ENCODE measurements at regions not wholly inside any gene's neighbourhood (a gene's known extent, or its start where the extent isn't known, plus 50 kb on each side); places are given as distances from the start of the nearest gene placed in this dataset.

- no peak overlapping the region for H4K5ac ChIP-seq (ENCODE audit: low read depth, low read length)
- H3K4me3 ChIP-seq (ENCODE audit: insufficient read depth, low read depth, low read length), result no peak overlapping the region
- ATAC-seq (ENCODE audit: low read depth) (no peak), DNase-seq (no peak)
- H3K9me1 ChIP-seq (ENCODE audit: insufficient read depth, low read length), result no peaks in the 10 kb centered on the region
- H3K36me3 ChIP-seq (ENCODE audit: control insufficient read depth, insufficient read depth, low read length), result no peaks in the 10 kb centered on the region
- H3K27me3 ChIP-seq (ENCODE audit: control insufficient read depth, insufficient read depth, low read length), result no peaks in the 10 kb centered on the region
- H4K8ac ChIP-seq (ENCODE audit: low read depth in 2 of 2, low read length in 2 of 2), result no peak overlapping the region
- in situ Hi-C loops (cut with MboI; ENCODE audit: low sequenced_read_pairs) (no loop called here), intact Hi-C loops (cut with micrococcal nuclease) (no loop called here), dilution Hi-C loops (cut with HindIII; ENCODE audit: low sequenced_read_pairs, unreplicated experiment) (no loop called here)
- no peak overlapping the region for H3K23ac ChIP-seq (ENCODE audit: low read depth, low read length)
- ChIA-PET POLR2A (ENCODE audit: unreplicated experiment) (no interaction called here), CTCF (no interaction called here)
- no peaks in the 10 kb centered on the region for H4K20me1 ChIP-seq (ENCODE audit: insufficient read depth, low read length)
- no peak overlapping the region for H2AFZ ChIP-seq (replicated peaks; ENCODE audit: low read length, poor library complexity)
- no peak overlapping the region for H3K18ac ChIP-seq (ENCODE audit: low read depth, low read length)
- no peak overlapping the region for H3K4me2 ChIP-seq (ENCODE audit: low read depth, low read length)
- no peaks in the 10 kb centered on the region for H3K4me1 ChIP-seq (ENCODE audit: control insufficient read depth, insufficient read depth, low read length)
- H2AK9ac ChIP-seq (replicated peaks; ENCODE audit: low read depth, low read length, poor library complexity), result no peak overlapping the region
- no peak overlapping the region for H2BK5ac ChIP-seq (ENCODE audit: low read depth, low read length, poor library complexity, severe bottlenecking)
- WGBS, 2 experiments (ENCODE audit: extremely low coverage in 2 of 2, insufficient read length in 1 of 2), result no CpG with 5 or more reads among the region's 2 CpGs
- peaks cover 2% of the 10 kb centered on the region for H3K9me3 ChIP-seq (ENCODE audit: control insufficient read depth, insufficient read depth, low read length)
- no peak overlapping the region for H2BK120ac ChIP-seq (ENCODE audit: low read depth, low read length)
- H3K79me1 ChIP-seq (ENCODE audit: low read depth in 1 of 2, low read length in 2 of 2), result no peaks in the 10 kb centered on the region
- H3K14ac ChIP-seq (replicated peaks; ENCODE audit: low read depth, low read length), result no peak overlapping the region
- no peak overlapping the region for H4K91ac ChIP-seq (ENCODE audit: insufficient read depth, low read depth, low read length)
- no peak overlapping the region for H2BK20ac ChIP-seq (ENCODE audit: low read depth, low read length)
- no peak for TF ChIP-seq MXI1 (IDR thresholded peaks at IDR 0.05; ENCODE audit: borderline replicate concordance, low read depth, low read length)
- no peak for TF ChIP-seq SMC3 (IDR thresholded peaks at IDR 0.05; ENCODE audit: low read depth, low read length)
- no peak for TF ChIP-seq CEBPB (IDR thresholded peaks at IDR 0.05; ENCODE audit: low read depth, low read length)
- no peak for TF ChIP-seq BHLHE40 (IDR thresholded peaks at IDR 0.05; ENCODE audit: low read depth, low read length)
- TF ChIP-seq RAD21 (IDR thresholded peaks at IDR 0.05; ENCODE audit: low read length), result no peak
- no peak for TF ChIP-seq CHD1 (IDR thresholded peaks at IDR 0.05; ENCODE audit: low read depth, low read length)
- no peak for TF ChIP-seq CTCF (conservative IDR thresholded peaks at IDR 0.05; ENCODE audit: low read depth, low read length)
- TF ChIP-seq USF2 (IDR thresholded peaks at IDR 0.05; ENCODE audit: low read depth, low read length), result no peak
- TF ChIP-seq MAZ (IDR thresholded peaks at IDR 0.05; ENCODE audit: borderline replicate concordance, low read depth, low read length), result no peak
- no peak for TF ChIP-seq RFX5 (IDR thresholded peaks at IDR 0.05; ENCODE audit: low read depth, low read length)
- TF ChIP-seq RCOR1 (IDR thresholded peaks at IDR 0.05; ENCODE audit: insufficient replicate concordance, low read length), result no peak
- no peak for TF ChIP-seq MAFK (IDR thresholded peaks at IDR 0.05; ENCODE audit: low read depth, low read length)
- no peak overlapping the region for H2BK15ac ChIP-seq (ENCODE audit: low read depth, low read length)
- no peak overlapping the region for H3K56ac ChIP-seq (ENCODE audit: extremely low read depth, insufficient read depth, low read length)
- no TSS peak for BruUV-seq (replicated peaks)
- H3K9ac ChIP-seq (ENCODE audit: low read depth, low read length), result no peak overlapping the region
- H3K4ac ChIP-seq (ENCODE audit: low read depth, low read length), result no peak overlapping the region
- H3K27ac ChIP-seq (ENCODE audit: insufficient read depth, low read length), result no peak overlapping the region
- H2AK5ac ChIP-seq (ENCODE audit: low read depth, low read length), result no peak overlapping the region
These were observed 123.6 kb upstream of the LHX8 start for GRCh38 chr1:75010547-75010946.
